GM19463 (cell line): ENCODE measurements at regions not wholly inside any gene's neighbourhood (a gene's known extent, or its start where the extent isn't known, plus 50 kb on each side); places are given as distances from the start of the nearest gene placed in this dataset.
A peak's percentile ranks its signal among the peaks of the same experiment; 100 is the strongest.

ENCODE experiments used
- ATAC-seq: cut with Tn5 transposase; IDR thresholded peaks from one replicate; pipeline ENCODE4 v1.9.1; 2021; ENCODE audit warnings: mild to moderate bottlenecking, moderate library complexity; ENCODE audit not compliant: unreplicated experiment

DNA sequence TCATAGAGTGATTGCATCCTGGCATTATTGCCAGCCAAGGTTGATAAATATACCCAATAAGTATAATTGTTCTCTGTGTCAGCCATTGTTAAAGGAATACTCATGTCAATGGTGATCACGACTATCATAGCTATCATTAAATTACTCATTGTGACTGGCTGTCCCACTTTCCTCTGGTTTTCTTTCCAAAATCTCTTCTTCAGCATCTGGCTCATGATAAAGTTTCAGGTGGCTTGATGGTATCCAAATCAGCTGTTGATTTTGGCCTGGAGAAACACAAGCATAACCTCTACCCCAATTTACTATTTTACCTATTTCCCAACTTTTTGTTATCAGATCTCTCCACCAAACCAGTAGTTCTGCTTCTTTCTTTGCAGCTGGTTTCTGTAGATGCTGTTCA, 67.1 kb upstream of the SPIN2A start:
- ATAC-seq, result no peak

DNA sequence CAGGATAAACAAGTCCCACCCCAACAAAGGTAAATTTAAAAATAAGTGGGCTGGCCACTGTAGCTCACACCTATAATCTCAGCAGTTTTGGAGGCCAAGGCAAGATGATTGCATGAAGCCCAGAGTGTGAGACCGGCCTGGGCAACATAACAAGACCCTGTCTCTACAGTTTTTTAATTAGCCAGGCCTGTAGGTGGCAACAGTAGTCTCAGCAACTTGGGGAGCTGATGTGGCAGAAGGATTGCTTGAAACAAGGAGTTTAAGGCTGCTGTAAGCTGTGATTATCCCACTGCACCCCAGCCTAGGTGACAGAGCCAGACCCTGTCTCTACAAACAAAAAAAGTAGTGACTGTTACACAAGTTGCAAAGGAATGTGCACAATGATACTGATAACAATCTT, 74.6 kb upstream of the FAAH2 start:
- no peak for ATAC-seq

DNA sequence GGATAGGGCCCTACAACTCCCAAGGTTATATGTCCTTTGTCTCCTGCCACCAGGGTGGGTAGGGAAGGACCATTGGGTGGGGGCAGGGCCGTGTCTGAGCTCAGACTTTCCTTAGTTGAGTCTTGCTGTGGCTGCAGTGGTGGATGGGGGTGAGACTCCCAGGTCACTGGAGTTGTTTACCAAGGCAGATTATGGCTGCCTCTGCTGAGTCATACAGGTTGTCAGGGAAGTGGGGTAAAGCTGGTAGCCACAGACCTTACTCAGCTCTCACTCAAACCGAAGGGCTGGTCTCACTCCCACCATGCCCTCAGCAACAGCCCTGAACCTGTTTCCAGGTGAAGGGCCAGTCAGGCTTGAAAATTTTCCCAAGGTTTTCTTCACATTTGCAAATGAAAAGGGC, 58.8 kb upstream of the FAAH2 start:
- no peak for ATAC-seq

DNA sequence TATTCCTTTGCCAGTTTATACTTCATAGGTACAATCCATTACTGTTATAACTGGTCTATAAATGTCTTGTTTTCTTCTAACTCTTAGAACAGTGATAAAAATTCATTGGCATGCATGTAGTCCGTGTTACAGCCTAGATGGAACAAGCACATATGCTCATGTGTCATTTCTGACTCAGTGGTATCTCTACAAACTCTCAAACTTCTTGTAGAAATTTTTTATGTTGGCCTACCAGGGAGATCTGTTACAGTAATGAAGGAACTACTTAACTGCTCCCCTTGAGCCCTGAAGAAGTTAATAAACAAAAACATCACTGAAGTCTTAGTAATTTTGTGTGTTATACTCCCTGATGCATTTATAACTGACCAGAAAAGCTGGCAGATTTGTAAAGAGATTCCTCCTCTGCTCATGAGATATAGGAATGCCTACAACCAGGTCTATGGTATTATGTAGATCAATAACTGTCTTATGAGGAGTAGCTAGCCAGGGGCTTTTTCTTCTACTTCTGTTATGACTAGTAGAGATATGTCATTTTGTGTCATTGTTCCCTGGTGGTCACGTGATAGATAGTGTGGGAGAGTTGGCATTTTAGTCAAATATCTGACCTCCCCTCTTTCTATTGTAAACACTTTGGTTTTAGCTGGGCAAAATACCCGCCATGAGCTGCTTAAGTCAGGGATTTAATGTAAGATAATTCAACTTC, 53.7 kb upstream of the FAAH2 start:
- ATAC-seq, result peak; percentile 90
